ENCODE measurements at regions not wholly inside any gene's neighbourhood (a gene's known extent, or its start where the extent isn't known, plus 50 kb on each side); places are given as distances from the start of the nearest gene placed in this dataset.

- no peak overlapping the region for H3K4me3 ChIP-seq (replicated peaks in 1 of 3; ENCODE audit: insufficient read depth in 1 of 3, low read depth in 1 of 3, low read length in 3 of 3)
- dilution Hi-C loops (cut with MboI; ENCODE audit: extremely low pct_ligation_motif_present, low sequenced_read_pairs) = no loop called here
Observed at GRCh38 chr3:72189339-72189738, 404.4 kb upstream of the PROK2 start.

More at GRCh38 chr3:72189339-72189738, 404.4 kb upstream of the PROK2 start:
- CTCF ChIA-PET = no interaction called here
- peaks cover 14% of the 10 kb centered on the region for H3K4me1 ChIP-seq (ENCODE audit: control insufficient read depth, extremely low read depth, insufficient read depth, low read length)
- no peaks in the 10 kb centered on the region for H3K36me3 ChIP-seq (ENCODE audit: control insufficient read depth in 2 of 2, extremely low read depth in 1 of 2, insufficient read depth in 2 of 2, low read length in 2 of 2)
- DNase-seq (ENCODE audit: low read depth, low spot score) = no peak
- H3K79me2 ChIP-seq (ENCODE audit: control insufficient read depth, insufficient read depth, low read length) = no peaks in the 10 kb centered on the region
- FAIRE-seq = no peak
- H3K9ac ChIP-seq (replicated peaks; ENCODE audit: extremely low read depth, insufficient read depth, low read length) = no peak overlapping the region
- no peak overlapping the region for H3K27ac ChIP-seq (ENCODE audit: insufficient read depth, low read depth, low read length)
- no peaks in the 10 kb centered on the region for H3K9me1 ChIP-seq (replicated peaks; ENCODE audit: control insufficient read depth, extremely low read depth, insufficient read depth, low read length)
- TF ChIP-seq CTCF (IDR thresholded peaks at IDR 0.05; ENCODE audit: extremely low read depth in 1 of 2, insufficient read depth in 1 of 2, low read depth in 1 of 2, low read length in 2 of 2) (no peak), MAX (IDR thresholded peaks at IDR 0.05; ENCODE audit: insufficient read depth, insufficient read length) (no peak), EZH2 (IDR thresholded peaks at IDR 0.05; ENCODE audit: borderline replicate concordance, low read depth, low read length, severe bottlenecking) (no peak), POLR2AphosphoS5 (IDR thresholded peaks at IDR 0.05; ENCODE audit: insufficient read depth, low read depth, low read length) (no peak), FOS (IDR thresholded peaks at IDR 0.05; ENCODE audit: borderline replicate concordance, insufficient read depth, low read length) (no peak), GATA2 (IDR thresholded peaks at IDR 0.05; ENCODE audit: insufficient read depth, insufficient read length, low read depth, low read length) (no peak), MYC (IDR thresholded peaks at IDR 0.05; ENCODE audit: low read depth, low read length) (no peak)
- no peak overlapping the region for H2AFZ ChIP-seq (ENCODE audit: low read depth, low read length)
- H3K4me2 ChIP-seq (ENCODE audit: insufficient read depth, low read length) = no peak overlapping the region
- no peaks in the 10 kb centered on the region for H4K20me1 ChIP-seq (replicated peaks; ENCODE audit: control insufficient read depth, extremely low read depth, insufficient read depth, low read length)
- intact Hi-C loops (cut with micrococcal nuclease) = loop anchor here (10.0 kb wide), 1 partner anchor 255 kb away; the partner anchor contains the start of gene RYBP
- peaks cover 0 to 3% of the 10 kb centered on the region in 2 experiments for H3K27me3 ChIP-seq (ENCODE audit: control insufficient read depth in 2 of 2, insufficient read depth in 2 of 2, low read length in 2 of 2)
- POLR2A ChIA-PET = no interaction called here
- H3K9me3 ChIP-seq (replicated peaks; ENCODE audit: control insufficient read depth, insufficient read depth, low read length) = no peaks in the 10 kb centered on the region
- BruUV-seq (replicated peaks) = no TSS peak

Measured in endothelial cell of umbilical vein (primary cell).